ENCODE measurements at regions not wholly inside any gene's neighbourhood (a gene's known extent, or its start where the extent isn't known, plus 50 kb on each side); places are given as distances from the start of the nearest gene placed in this dataset.

DNA sequence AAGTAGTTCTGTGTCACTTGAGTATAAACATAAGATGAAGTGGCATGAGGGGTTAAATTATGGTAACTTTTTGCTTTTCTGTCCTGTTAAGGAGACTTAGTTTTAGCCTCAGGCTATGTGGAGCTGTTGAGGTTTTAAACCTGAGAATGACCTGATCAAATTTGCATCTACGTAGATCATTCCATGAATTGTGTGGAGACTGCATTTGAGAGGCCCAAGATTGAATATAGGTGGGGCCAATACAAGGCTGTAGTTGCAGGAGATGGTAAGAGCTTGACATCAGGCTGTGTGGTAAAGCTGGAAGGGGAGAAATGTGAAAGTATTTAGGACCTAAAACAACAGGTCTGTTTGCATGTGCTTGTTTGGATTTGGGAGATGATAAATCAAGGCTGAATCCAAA, 249.5 kb downstream of the SLC16A7 start:
- H3K27me3 ChIP-seq (ENCODE audit: insufficient read depth, low read depth), result no peaks in the 10 kb centered on the region
- H3K9me2 ChIP-seq (ENCODE audit: insufficient read depth), result no peaks in the 10 kb centered on the region
- H3K9me3 ChIP-seq (ENCODE audit: insufficient read depth, low read depth), result no peaks in the 10 kb centered on the region
- H3K79me2 ChIP-seq (ENCODE audit: low read depth), result no peaks in the 10 kb centered on the region
- no peaks in the 10 kb centered on the region for H3K4me1 ChIP-seq (replicated peaks; ENCODE audit: insufficient read depth)
- no peaks in the 10 kb centered on the region for H4K20me1 ChIP-seq (ENCODE audit: insufficient read depth)
- H2AFZ ChIP-seq, result no peak overlapping the region
- ChIA-PET POLR2A (ENCODE audit: unreplicated experiment) (no interaction called here), CTCF (no interaction called here)
- no peak overlapping the region for H3K4me2 ChIP-seq
- intact Hi-C loops (cut with micrococcal nuclease; ENCODE audit: unreplicated experiment), result no loop called here
- no TSS peak for BruUV-seq (replicated peaks)
- H3K27ac ChIP-seq, result no peak overlapping the region
- DNase-seq, result no peak
- H3K4me3 ChIP-seq, result no peak overlapping the region
- no peaks in the 10 kb centered on the region for H3F3A ChIP-seq (ENCODE audit: insufficient read depth, low read depth)
- TF ChIP-seq, protein P1, sequence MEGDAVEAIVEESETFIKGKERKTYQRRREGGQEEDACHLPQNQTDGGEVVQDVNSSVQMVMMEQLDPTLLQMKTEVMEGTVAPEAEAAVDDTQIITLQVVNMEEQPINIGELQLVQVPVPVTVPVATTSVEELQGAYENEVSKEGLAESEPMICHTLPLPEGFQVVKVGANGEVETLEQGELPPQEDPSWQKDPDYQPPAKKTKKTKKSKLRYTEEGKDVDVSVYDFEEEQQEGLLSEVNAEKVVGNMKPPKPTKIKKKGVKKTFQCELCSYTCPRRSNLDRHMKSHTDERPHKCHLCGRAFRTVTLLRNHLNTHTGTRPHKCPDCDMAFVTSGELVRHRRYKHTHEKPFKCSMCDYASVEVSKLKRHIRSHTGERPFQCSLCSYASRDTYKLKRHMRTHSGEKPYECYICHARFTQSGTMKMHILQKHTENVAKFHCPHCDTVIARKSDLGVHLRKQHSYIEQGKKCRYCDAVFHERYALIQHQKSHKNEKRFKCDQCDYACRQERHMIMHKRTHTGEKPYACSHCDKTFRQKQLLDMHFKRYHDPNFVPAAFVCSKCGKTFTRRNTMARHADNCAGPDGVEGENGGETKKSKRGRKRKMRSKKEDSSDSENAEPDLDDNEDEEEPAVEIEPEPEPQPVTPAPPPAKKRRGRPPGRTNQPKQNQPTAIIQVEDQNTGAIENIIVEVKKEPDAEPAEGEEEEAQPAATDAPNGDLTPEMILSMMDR (conservative IDR thresholded peaks at IDR 0.05), result no peak
- no peaks in the 10 kb centered on the region for H3K36me3 ChIP-seq (ENCODE audit: low read depth)

DNA sequence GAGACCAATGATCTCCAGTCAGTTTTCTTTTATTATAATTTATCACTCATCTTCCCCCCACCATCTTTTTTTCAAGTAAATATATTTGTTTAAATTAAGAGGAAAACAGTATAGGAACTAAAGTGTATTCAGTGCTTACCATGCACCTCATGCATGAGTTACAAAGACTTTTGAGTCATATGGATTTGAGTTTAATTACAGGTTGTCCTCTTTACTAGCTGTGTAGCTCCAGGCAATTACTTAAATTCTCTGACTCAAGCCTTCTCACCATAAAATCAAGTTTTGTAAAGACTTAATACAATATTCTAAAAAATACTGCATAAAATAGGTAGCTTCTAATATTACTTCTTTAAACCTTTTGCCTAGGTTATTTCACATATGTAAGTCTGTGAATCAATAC, 251.3 kb downstream of the SLC16A7 start:
- Histone ChIP-seq H3K4me2 (no peak overlapping the region), H3K79me2 (ENCODE audit: low read depth) (no peaks in the 10 kb centered on the region), H3K36me3 (ENCODE audit: low read depth) (no peaks in the 10 kb centered on the region), H3K4me3 (no peak overlapping the region), H4K20me1 (ENCODE audit: insufficient read depth) (no peaks in the 10 kb centered on the region), H3K27me3 (ENCODE audit: insufficient read depth, low read depth) (no peaks in the 10 kb centered on the region), H3K4me1 (replicated peaks; ENCODE audit: insufficient read depth) (no peaks in the 10 kb centered on the region), H3K27ac (no peak overlapping the region), H3F3A (ENCODE audit: insufficient read depth, low read depth) (no peaks in the 10 kb centered on the region), H3K9me2 (ENCODE audit: insufficient read depth) (no peaks in the 10 kb centered on the region), H2AFZ (no peak overlapping the region), H3K9me3 (ENCODE audit: insufficient read depth, low read depth) (no peaks in the 10 kb centered on the region)
- DNase-seq, result no peak
- ChIA-PET CTCF (no interaction called here), POLR2A (ENCODE audit: unreplicated experiment) (no interaction called here)
- no peak for TF ChIP-seq EZH2 (IDR thresholded peaks at IDR 0.05; ENCODE audit: low read depth)
- TF ChIP-seq, protein P1 (conservative IDR thresholded peaks at IDR 0.05), result no peak
- intact Hi-C loops (cut with micrococcal nuclease; ENCODE audit: unreplicated experiment), result no loop called here
- BruUV-seq (replicated peaks), result no TSS peak

DNA sequence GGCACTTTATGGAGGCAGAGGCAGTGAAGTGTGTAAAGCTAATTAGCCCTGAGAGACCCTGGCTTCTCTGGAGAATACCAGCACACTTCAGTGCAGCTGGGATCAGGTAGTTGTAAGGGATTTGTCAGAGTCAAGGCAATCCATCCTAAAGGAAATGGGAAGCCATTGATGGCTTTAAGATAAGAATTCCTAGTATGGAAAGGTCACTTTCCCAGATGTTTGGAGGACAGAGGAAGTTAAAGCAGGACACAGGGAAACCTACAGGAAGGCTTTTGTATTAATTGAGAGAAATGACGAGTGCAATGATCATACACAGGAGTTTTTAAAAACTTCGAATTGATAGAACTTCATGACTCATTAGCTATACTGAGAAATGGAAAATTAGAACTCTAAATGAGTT, 254.4 kb downstream of the SLC16A7 start:
- TF ChIP-seq EZH2 (IDR thresholded peaks at IDR 0.05; ENCODE audit: low read depth), result no peak
- TF ChIP-seq, protein P1 (conservative IDR thresholded peaks at IDR 0.05), result no peak
- no peak overlapping the region for H2AFZ ChIP-seq
- H3K4me2 ChIP-seq, result no peak overlapping the region
- no peak overlapping the region for H3K27ac ChIP-seq
- no peak overlapping the region for H3K4me3 ChIP-seq
- H4K20me1 ChIP-seq (ENCODE audit: insufficient read depth), result no peaks in the 10 kb centered on the region
- H3K9me2 ChIP-seq (ENCODE audit: insufficient read depth), result no peaks in the 10 kb centered on the region
- POLR2A ChIA-PET (ENCODE audit: unreplicated experiment), result no interaction called here
- H3K9me3 ChIP-seq (ENCODE audit: insufficient read depth, low read depth), result no peaks in the 10 kb centered on the region
- intact Hi-C loops (cut with micrococcal nuclease; ENCODE audit: unreplicated experiment), result no loop called here
- CTCF ChIA-PET, result no interaction called here
- DNase-seq, result no peak
- H3K79me2 ChIP-seq (ENCODE audit: low read depth), result no peaks in the 10 kb centered on the region
- H3K36me3 ChIP-seq (ENCODE audit: low read depth), result no peaks in the 10 kb centered on the region
- H3K27me3 ChIP-seq (ENCODE audit: insufficient read depth, low read depth), result no peaks in the 10 kb centered on the region
- H3F3A ChIP-seq (ENCODE audit: insufficient read depth, low read depth), result no peaks in the 10 kb centered on the region
- no peaks in the 10 kb centered on the region for H3K4me1 ChIP-seq (replicated peaks; ENCODE audit: insufficient read depth)
- BruUV-seq (replicated peaks), result no TSS peak
